CD14-positive monocyte (primary cell): ENCODE measurements at regions not wholly inside any gene's neighbourhood (a gene's known extent, or its start where the extent isn't known, plus 50 kb on each side); places are given as distances from the start of the nearest gene placed in this dataset.

Experiments
- DNase-seq, 3 donors: peaks; one replicate each; pipeline ENCODE4 v3.0.0-alpha.2; 2011 to 2022
- H2AFZ ChIP-seq: 2 replicates; pipeline ENCODE4 v1.6.0; 2012; ENCODE audit warnings: mild to moderate bottlenecking, low read depth, low read length, inconsistent platforms; ENCODE audit not compliant: insufficient read depth, poor library complexity, severe bottlenecking
- H3K27ac ChIP-seq, 2 donors: 1 replicate in 1 of 2; 2 replicates in 1 of 2; pipeline ENCODE4 v1.5.1; 2012 to 2013; ENCODE audit warnings: low read length in 2 of 2, control low read depth in 1 of 2, inconsistent platforms in 1 of 2, low read depth in 1 of 2, mild to moderate bottlenecking in 1 of 2
- H3K27me3 ChIP-seq, 2 donors: one replicate each; pipeline versions ENCODE4 v1.6.0 to v1.6.1; 2011 to 2013; ENCODE audit warnings: low read length in 2 of 2; ENCODE audit not compliant: control insufficient read depth in 2 of 2, insufficient read depth in 2 of 2
- H3K36me3 ChIP-seq, 2 donors: replicated peaks in 1 of 2; 1 replicate in 1 of 2; 2 replicates in 1 of 2; pipeline versions ENCODE4 v1.5.1 to v1.6.1; 2012 to 2013; ENCODE audit warnings: low read length in 2 of 2, control low read depth in 1 of 2, inconsistent platforms in 1 of 2, mild to moderate bottlenecking in 1 of 2; ENCODE audit not compliant: insufficient read depth in 2 of 2, control insufficient read depth in 1 of 2
- H3K4me1 ChIP-seq, 2 donors: 1 replicate in 1 of 2; 2 replicates in 1 of 2; pipeline versions ENCODE4 v1.5.1 to v1.6.1; 2012 to 2013; ENCODE audit warnings: low read length in 2 of 2, control low read depth in 1 of 2, inconsistent platforms in 1 of 2, mild to moderate bottlenecking in 1 of 2, moderate library complexity in 1 of 2; ENCODE audit not compliant: insufficient read depth in 2 of 2, control insufficient read depth in 1 of 2
- H3K4me2 ChIP-seq: replicated peaks from 2 replicates; pipeline ENCODE3; 2012; ENCODE audit warnings: low read length, moderate library complexity, mild to moderate bottlenecking; ENCODE audit not compliant: poor library complexity, severe bottlenecking; ENCODE audit errors: extremely low read depth
- H3K4me3 ChIP-seq, 3 experiments: fragments of 200-600 bp in 1 of 3; sonication (generic) in 1 of 3; replicated peaks in 1 of 3; 1 replicate in 2 of 3; 2 replicates in 1 of 3; pipeline ENCODE4 v1.5.1; 2011 to 2013; ENCODE audit warnings: low read length in 3 of 3, mild to moderate bottlenecking in 3 of 3, control low read depth in 2 of 3, low read depth in 2 of 3, inconsistent platforms in 1 of 3, moderate library complexity in 1 of 3
- H3K79me2 ChIP-seq: 2 replicates; pipeline ENCODE4 v1.6.0; 2012; ENCODE audit warnings: mild to moderate bottlenecking, control low read depth, inconsistent platforms, low read length, moderate library complexity; ENCODE audit not compliant: insufficient read depth
- H3K9ac ChIP-seq: 2 replicates; pipeline ENCODE4 v1.6.0; 2017; ENCODE audit warnings: low read length, mild to moderate bottlenecking; ENCODE audit not compliant: insufficient read depth, poor library complexity, severe bottlenecking
- H3K9me3 ChIP-seq, 2 donors: replicated peaks in 1 of 2; 1 replicate in 1 of 2; 2 replicates in 1 of 2; pipeline versions ENCODE4 v1.5.1 to v1.6.1; 2012 to 2013; ENCODE audit warnings: low read length in 2 of 2, control low read depth in 1 of 2; ENCODE audit not compliant: control insufficient read depth in 1 of 2, insufficient read depth in 1 of 2
- H4K20me1 ChIP-seq: 2 replicates; pipeline ENCODE4 v1.6.0; 2012; ENCODE audit warnings: mild to moderate bottlenecking, low read length, control low read depth, moderate library complexity; ENCODE audit not compliant: insufficient read depth
- H3K27ac Mint-ChIP-seq, 7 donors: one replicate each; pipeline ENCODE4 v1.8.0; 2020; ENCODE audit warnings: mild to moderate bottlenecking in 7 of 7, mixed read lengths in 7 of 7, moderate library complexity in 6 of 7, inconsistent platforms in 2 of 7
- H3K27me3 Mint-ChIP-seq, 3 donors: one replicate each; pipeline ENCODE4 v1.8.0; 2021 to 2022; ENCODE audit warnings: low read depth in 3 of 3, mild to moderate bottlenecking in 3 of 3, mixed read lengths in 3 of 3, moderate library complexity in 3 of 3, inconsistent platforms in 1 of 3
- H3K36me3 Mint-ChIP-seq, 2 donors: one replicate each; pipeline ENCODE4 v1.8.0; 2020; ENCODE audit warnings: mixed read lengths in 2 of 2, inconsistent platforms in 1 of 2, mild to moderate bottlenecking in 1 of 2
- H3K4me1 Mint-ChIP-seq: one replicate; pipeline ENCODE4 v1.8.0; 2020; ENCODE audit warnings: mild to moderate bottlenecking, mixed read lengths
- H3K4me3 Mint-ChIP-seq, 2 donors: one replicate each; pipeline ENCODE4 v1.8.0; 2020; ENCODE audit warnings: mild to moderate bottlenecking in 2 of 2, mixed read lengths in 2 of 2, moderate library complexity in 1 of 2
- H3K9me3 Mint-ChIP-seq, 7 donors: one replicate each; pipeline ENCODE4 v1.8.0; 2020 to 2022; ENCODE audit warnings: mixed read lengths in 7 of 7, mild to moderate bottlenecking in 6 of 7, moderate library complexity in 6 of 7, inconsistent platforms in 2 of 7
- CTCF ChIP-seq: fragments of 200-600 bp; IDR thresholded peaks from one replicate; pipeline ENCODE4 v1.8.0; 2022; ENCODE audit warnings: antibody characterized with exemption, mild to moderate bottlenecking
- WGBS: methylation state at CpG from one replicate; pipeline ENCODE4 v1.1.5; 2013; ENCODE audit warnings: missing lambda C conversion rate; ENCODE audit not compliant: insufficient coverage; 5-methylcytosine and 5-hydroxymethylcytosine counted together
- intact Hi-C, 2 donors: fragments of 100-400 bp; cut with micrococcal nuclease; formaldehyde crosslinking; loops; one replicate each; pipeline versions ENCODE4 v1.15.0 to v1.15.1; 2023

DNA sequence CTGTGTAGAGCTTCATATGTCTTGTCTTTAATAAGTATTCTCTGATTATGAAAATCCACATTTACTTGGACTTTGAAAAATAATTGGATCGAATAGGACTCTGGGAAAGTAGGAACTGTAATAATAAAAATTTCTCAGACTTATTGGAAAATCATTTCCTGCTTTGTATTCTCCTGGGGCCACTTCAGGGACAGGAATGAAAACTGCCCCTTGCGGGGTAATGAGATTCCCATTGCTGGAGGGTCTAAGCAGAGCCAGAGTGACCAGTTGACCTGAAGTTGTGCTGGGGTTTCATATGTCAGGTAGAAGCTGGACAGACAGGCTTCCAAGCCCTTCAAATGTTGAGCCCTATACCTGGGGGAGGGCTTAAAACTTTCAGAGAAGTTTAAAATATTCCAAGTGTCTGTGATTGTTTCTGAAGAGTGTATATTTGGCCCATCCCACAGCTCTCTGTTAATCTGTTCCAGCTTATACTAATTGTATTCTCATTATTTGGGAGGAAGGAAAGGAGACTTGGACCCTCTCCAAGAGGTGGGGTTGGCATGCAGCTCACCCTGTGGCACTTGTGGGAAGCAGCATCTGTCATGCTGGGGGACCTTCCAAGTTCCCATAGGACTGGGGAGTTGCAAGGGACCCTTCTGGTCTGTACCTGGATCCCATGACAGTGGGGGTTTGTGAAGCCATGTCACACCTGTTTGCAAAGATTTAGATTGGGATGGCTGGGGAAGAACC, 268.7 kb upstream of the ATP5MC3 start:
- Mint-ChIP-seq H3K4me3 (no peak overlapping the region), H3K27ac (no peak overlapping the region), H3K9me3 (peaks cover 0 to 3% (median 0%) of the 10 kb centered on the region in 7 donors), H3K27me3 (peaks cover 0 to 5% (median 0%) of the 10 kb centered on the region in 3 donors), H3K4me1 (peaks cover 13% of the 10 kb centered on the region), H3K36me3 (no peaks in the 10 kb centered on the region)
- no peak for DNase-seq
- Histone ChIP-seq H3K4me1 (no peaks in the 10 kb centered on the region), H3K27ac (no peak overlapping the region), H3K4me2 (no peak overlapping the region), H3K9me3 (no peaks in the 10 kb centered on the region), H3K27me3 (no peaks in the 10 kb centered on the region), H3K36me3 (no peaks in the 10 kb centered on the region), H2AFZ (no peak overlapping the region), H3K9ac (no peak overlapping the region), H3K79me2 (no peaks in the 10 kb centered on the region), H3K4me3 (no peak overlapping the region), H4K20me1 (no peaks in the 10 kb centered on the region)
- intact Hi-C loops, result no loop called here
- 100% methylated on average over 1 of the region's 2 CpGs for WGBS
- no peak for TF ChIP-seq CTCF

DNA sequence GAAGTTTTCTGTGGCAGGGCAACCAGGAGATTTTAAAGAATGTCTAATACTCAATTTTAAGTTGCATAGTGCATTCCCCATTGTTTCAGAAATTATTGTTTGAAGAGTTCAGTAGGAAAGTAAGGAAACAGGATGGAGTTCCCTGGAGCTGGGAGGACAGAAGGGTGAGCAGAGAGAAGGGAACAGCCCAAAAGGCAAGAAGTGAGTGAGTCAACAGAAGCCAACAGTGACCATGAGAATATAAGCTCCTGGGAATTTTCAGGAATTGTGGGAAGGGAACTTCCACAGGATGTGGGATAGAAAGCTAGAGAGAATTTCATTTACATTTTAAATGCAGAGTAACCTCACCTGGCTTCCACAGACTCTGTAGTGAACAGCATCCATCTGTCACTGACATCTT, 268.1 kb upstream of the ATP5MC3 start:
- no peak overlapping the region for H2AFZ ChIP-seq
- H3K27me3 ChIP-seq, result no peaks in the 10 kb centered on the region
- no peak overlapping the region for H3K9ac ChIP-seq
- H3K36me3 ChIP-seq, result no peaks in the 10 kb centered on the region
- no peaks in the 10 kb centered on the region for H3K9me3 ChIP-seq
- H3K4me1 Mint-ChIP-seq, result peaks cover 14% of the 10 kb centered on the region
- DNase-seq, result no peak
- no peaks in the 10 kb centered on the region for H3K36me3 Mint-ChIP-seq
- H3K4me3 ChIP-seq, result no peak overlapping the region
- H3K79me2 ChIP-seq, result no peaks in the 10 kb centered on the region
- peaks cover 0 to 3% (median 0%) of the 10 kb centered on the region in 7 donors for H3K9me3 Mint-ChIP-seq
- H3K4me1 ChIP-seq, result no peaks in the 10 kb centered on the region
- intact Hi-C loops, result no loop called here
- no peak overlapping the region for H3K4me3 Mint-ChIP-seq
- no peak overlapping the region for H3K27ac ChIP-seq
- no peaks in the 10 kb centered on the region for H4K20me1 ChIP-seq
- H3K4me2 ChIP-seq, result no peak overlapping the region
- H3K27ac Mint-ChIP-seq, result no peak overlapping the region
- H3K27me3 Mint-ChIP-seq, result peaks cover 0 to 3% (median 0%) of the 10 kb centered on the region in 3 donors
- TF ChIP-seq CTCF, result no peak
